H1 (cell line): ENCODE measurements at regions not wholly inside any gene's neighbourhood (a gene's known extent, or its start where the extent isn't known, plus 50 kb on each side); places are given as distances from the start of the nearest gene placed in this dataset.

Source experiments
- CEBPB ChIP-seq: IDR thresholded peaks from 2 replicates; pipeline ENCODE4 v1.6.1; 2012; ENCODE audit warnings: low read depth, low read length
- PHF8 ChIP-seq: fragments of 200-600 bp; sonication (generic); conservative IDR thresholded peaks from 2 replicates; pipeline ENCODE4 v1.7.1; 2012; ENCODE audit warnings: low read depth, mild to moderate bottlenecking, inconsistent platforms, low read length, moderate library complexity
- RAD21 ChIP-seq, 2 experiments: IDR thresholded peaks in 1 of 2; conservative IDR thresholded peaks in 1 of 2; 2 replicates each; pipeline ENCODE4 v1.6.1; 2011; ENCODE audit warnings: low read depth in 2 of 2, low read length in 2 of 2, improper control_type of control experiment in 1 of 2, inconsistent platforms in 1 of 2, mild to moderate bottlenecking in 1 of 2, moderate library complexity in 1 of 2
- SIN3A ChIP-seq, 2 experiments: IDR thresholded peaks in 1 of 2; conservative IDR thresholded peaks in 1 of 2; 2 replicates each; pipeline ENCODE4 v1.6.1; 2011 to 2012; ENCODE audit warnings: low read length in 2 of 2, improper control_type of control experiment in 1 of 2, low read depth in 1 of 2, mild to moderate bottlenecking in 1 of 2
- SUZ12 ChIP-seq: fragments of 200-600 bp; sonication (generic); IDR thresholded peaks from 2 replicates; pipeline ENCODE4 v1.6.1; 2012; ENCODE audit warnings: mild to moderate bottlenecking, inconsistent platforms, low read length, moderate library complexity, mixed read lengths
- TAF1 ChIP-seq: IDR thresholded peaks from 2 replicates; pipeline ENCODE4 v1.6.1; 2011; ENCODE audit warnings: mild to moderate bottlenecking, low read depth, low read length
- TF ChIP-seq, protein P1 (sequence below): fragments of 300-600 bp; sonication (generic); IDR thresholded peaks from 2 replicates; pipeline ENCODE4 v1.7.1; 2012; ENCODE audit warnings: low read length, moderate library complexity, mild to moderate bottlenecking, inconsistent platforms; ENCODE audit not compliant: insufficient replicate concordance

GRCh38 chr16:62709794-62710193 is 673.6 kb upstream of the CDH8 start (continued):
- TF ChIP-seq, protein P1, sequence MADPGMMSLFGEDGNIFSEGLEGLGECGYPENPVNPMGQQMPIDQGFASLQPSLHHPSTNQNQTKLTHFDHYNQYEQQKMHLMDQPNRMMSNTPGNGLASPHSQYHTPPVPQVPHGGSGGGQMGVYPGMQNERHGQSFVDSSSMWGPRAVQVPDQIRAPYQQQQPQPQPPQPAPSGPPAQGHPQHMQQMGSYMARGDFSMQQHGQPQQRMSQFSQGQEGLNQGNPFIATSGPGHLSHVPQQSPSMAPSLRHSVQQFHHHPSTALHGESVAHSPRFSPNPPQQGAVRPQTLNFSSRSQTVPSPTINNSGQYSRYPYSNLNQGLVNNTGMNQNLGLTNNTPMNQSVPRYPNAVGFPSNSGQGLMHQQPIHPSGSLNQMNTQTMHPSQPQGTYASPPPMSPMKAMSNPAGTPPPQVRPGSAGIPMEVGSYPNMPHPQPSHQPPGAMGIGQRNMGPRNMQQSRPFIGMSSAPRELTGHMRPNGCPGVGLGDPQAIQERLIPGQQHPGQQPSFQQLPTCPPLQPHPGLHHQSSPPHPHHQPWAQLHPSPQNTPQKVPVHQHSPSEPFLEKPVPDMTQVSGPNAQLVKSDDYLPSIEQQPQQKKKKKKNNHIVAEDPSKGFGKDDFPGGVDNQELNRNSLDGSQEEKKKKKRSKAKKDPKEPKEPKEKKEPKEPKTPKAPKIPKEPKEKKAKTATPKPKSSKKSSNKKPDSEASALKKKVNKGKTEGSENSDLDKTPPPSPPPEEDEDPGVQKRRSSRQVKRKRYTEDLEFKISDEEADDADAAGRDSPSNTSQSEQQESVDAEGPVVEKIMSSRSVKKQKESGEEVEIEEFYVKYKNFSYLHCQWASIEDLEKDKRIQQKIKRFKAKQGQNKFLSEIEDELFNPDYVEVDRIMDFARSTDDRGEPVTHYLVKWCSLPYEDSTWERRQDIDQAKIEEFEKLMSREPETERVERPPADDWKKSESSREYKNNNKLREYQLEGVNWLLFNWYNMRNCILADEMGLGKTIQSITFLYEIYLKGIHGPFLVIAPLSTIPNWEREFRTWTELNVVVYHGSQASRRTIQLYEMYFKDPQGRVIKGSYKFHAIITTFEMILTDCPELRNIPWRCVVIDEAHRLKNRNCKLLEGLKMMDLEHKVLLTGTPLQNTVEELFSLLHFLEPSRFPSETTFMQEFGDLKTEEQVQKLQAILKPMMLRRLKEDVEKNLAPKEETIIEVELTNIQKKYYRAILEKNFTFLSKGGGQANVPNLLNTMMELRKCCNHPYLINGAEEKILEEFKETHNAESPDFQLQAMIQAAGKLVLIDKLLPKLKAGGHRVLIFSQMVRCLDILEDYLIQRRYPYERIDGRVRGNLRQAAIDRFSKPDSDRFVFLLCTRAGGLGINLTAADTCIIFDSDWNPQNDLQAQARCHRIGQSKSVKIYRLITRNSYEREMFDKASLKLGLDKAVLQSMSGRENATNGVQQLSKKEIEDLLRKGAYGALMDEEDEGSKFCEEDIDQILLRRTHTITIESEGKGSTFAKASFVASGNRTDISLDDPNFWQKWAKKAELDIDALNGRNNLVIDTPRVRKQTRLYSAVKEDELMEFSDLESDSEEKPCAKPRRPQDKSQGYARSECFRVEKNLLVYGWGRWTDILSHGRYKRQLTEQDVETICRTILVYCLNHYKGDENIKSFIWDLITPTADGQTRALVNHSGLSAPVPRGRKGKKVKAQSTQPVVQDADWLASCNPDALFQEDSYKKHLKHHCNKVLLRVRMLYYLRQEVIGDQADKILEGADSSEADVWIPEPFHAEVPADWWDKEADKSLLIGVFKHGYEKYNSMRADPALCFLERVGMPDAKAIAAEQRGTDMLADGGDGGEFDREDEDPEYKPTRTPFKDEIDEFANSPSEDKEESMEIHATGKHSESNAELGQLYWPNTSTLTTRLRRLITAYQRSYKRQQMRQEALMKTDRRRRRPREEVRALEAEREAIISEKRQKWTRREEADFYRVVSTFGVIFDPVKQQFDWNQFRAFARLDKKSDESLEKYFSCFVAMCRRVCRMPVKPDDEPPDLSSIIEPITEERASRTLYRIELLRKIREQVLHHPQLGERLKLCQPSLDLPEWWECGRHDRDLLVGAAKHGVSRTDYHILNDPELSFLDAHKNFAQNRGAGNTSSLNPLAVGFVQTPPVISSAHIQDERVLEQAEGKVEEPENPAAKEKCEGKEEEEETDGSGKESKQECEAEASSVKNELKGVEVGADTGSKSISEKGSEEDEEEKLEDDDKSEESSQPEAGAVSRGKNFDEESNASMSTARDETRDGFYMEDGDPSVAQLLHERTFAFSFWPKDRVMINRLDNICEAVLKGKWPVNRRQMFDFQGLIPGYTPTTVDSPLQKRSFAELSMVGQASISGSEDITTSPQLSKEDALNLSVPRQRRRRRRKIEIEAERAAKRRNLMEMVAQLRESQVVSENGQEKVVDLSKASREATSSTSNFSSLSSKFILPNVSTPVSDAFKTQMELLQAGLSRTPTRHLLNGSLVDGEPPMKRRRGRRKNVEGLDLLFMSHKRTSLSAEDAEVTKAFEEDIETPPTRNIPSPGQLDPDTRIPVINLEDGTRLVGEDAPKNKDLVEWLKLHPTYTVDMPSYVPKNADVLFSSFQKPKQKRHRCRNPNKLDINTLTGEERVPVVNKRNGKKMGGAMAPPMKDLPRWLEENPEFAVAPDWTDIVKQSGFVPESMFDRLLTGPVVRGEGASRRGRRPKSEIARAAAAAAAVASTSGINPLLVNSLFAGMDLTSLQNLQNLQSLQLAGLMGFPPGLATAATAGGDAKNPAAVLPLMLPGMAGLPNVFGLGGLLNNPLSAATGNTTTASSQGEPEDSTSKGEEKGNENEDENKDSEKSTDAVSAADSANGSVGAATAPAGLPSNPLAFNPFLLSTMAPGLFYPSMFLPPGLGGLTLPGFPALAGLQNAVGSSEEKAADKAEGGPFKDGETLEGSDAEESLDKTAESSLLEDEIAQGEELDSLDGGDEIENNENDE, result no peak
- TF ChIP-seq PHF8, result no peak
- TF ChIP-seq SIN3A (conservative IDR thresholded peaks at IDR 0.05 in 1 of 2, IDR thresholded peaks at IDR 0.05 in 1 of 2; ENCODE audit: low read depth in 1 of 2, low read length in 2 of 2), result no peak
- TF ChIP-seq TAF1, result no peak
- TF ChIP-seq RAD21 (IDR thresholded peaks at IDR 0.05 in 1 of 2, conservative IDR thresholded peaks at IDR 0.05 in 1 of 2; ENCODE audit: low read depth in 2 of 2, low read length in 2 of 2), result no peak
- TF ChIP-seq CEBPB, result no peak
- TF ChIP-seq SUZ12, result no peak
